Osteocyte (in vitro differentiated cells): ENCODE measurements at regions not wholly inside any gene's neighbourhood (a gene's known extent, or its start where the extent isn't known, plus 50 kb on each side); places are given as distances from the start of the nearest gene placed in this dataset.

ENCODE experiments used
- DNase-seq: peaks from one replicate; pipeline ENCODE4 v3.0.0; 2021; ENCODE audit warnings: mixed read lengths; ENCODE audit not compliant: unreplicated experiment; ENCODE audit errors: extremely low spot score
- H3K27ac Mint-ChIP-seq: one replicate; pipeline ENCODE4 v1.8.0; 2021; ENCODE audit warnings: mild to moderate bottlenecking, mixed read lengths; ENCODE audit not compliant: unreplicated experiment
- H3K27me3 Mint-ChIP-seq: one replicate; pipeline ENCODE4 v1.8.0; 2021; ENCODE audit warnings: mixed read lengths; ENCODE audit not compliant: unreplicated experiment
- H3K36me3 Mint-ChIP-seq: one replicate; pipeline ENCODE4 v1.8.0; 2021; ENCODE audit warnings: mixed read lengths; ENCODE audit not compliant: unreplicated experiment
- H3K4me1 Mint-ChIP-seq: one replicate; pipeline ENCODE4 v1.8.0; 2021; ENCODE audit warnings: mixed read lengths; ENCODE audit not compliant: unreplicated experiment
- H3K4me3 Mint-ChIP-seq: one replicate; pipeline ENCODE4 v1.8.0; 2021; ENCODE audit warnings: mild to moderate bottlenecking, moderate library complexity, mixed read lengths; ENCODE audit not compliant: unreplicated experiment
- H3K9me3 Mint-ChIP-seq: one replicate; pipeline ENCODE4 v1.8.0; 2021; ENCODE audit warnings: mixed read lengths; ENCODE audit not compliant: unreplicated experiment
- TF ChIP-seq, protein P1 (sequence below): fragments of 200-600 bp; sonication (generic); IDR thresholded peaks from 2 replicates; pipeline ENCODE4 v1.5.0; 2021; ENCODE audit warnings: antibody characterized with exemption, mild to moderate bottlenecking, moderate library complexity

DNA sequence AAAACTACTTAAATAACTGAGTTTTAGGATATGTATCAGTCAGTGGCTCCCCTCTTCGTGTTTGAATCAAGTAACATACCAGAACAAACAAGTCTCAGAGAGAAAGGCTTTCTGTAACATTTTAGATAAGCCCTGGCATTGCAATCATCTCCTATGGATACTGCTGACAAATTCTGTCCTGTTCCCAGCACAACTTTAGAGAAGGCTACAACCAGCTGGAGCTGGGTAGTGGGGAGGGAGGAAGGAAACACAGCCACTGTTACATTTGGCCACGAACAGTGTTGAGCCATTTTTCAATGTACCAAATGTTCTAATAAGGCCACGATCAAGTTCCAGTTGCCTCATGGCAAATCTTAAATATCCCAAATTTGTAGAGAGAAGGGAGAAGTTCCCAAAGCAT is 511.8 kb upstream of the WWC1 start:
- Mint-ChIP-seq H3K27ac (no peak overlapping the region), H3K27me3 (peaks cover 4% of the 10 kb centered on the region), H3K9me3 (no peaks in the 10 kb centered on the region), H3K36me3 (no peaks in the 10 kb centered on the region), H3K4me3 (no peak overlapping the region), H3K4me1 (no peaks in the 10 kb centered on the region)
- no peak for DNase-seq
- TF ChIP-seq, protein P1, sequence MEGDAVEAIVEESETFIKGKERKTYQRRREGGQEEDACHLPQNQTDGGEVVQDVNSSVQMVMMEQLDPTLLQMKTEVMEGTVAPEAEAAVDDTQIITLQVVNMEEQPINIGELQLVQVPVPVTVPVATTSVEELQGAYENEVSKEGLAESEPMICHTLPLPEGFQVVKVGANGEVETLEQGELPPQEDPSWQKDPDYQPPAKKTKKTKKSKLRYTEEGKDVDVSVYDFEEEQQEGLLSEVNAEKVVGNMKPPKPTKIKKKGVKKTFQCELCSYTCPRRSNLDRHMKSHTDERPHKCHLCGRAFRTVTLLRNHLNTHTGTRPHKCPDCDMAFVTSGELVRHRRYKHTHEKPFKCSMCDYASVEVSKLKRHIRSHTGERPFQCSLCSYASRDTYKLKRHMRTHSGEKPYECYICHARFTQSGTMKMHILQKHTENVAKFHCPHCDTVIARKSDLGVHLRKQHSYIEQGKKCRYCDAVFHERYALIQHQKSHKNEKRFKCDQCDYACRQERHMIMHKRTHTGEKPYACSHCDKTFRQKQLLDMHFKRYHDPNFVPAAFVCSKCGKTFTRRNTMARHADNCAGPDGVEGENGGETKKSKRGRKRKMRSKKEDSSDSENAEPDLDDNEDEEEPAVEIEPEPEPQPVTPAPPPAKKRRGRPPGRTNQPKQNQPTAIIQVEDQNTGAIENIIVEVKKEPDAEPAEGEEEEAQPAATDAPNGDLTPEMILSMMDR = no peak

DNA sequence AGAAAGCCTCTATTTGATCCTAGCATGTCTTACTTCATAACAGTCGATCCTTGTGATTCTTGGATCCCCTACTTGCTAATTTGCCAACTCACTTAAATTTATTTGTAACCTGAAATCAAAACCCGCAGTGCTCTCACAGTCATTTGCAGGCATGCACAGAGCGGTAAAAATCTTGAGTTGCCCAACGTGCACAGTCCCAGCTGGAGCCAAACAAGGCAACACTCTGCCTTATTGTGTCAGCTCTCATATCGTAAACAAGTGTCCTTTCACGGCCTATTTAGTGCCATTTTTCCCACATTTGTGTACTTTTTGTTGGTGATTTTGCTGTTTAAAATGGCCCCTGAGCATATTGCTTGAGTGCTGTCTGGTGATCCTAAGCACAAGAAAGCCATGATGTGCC is 511.3 kb upstream of the WWC1 start:
- Mint-ChIP-seq H3K4me1 (no peaks in the 10 kb centered on the region), H3K4me3 (no peak overlapping the region), H3K36me3 (no peaks in the 10 kb centered on the region), H3K27ac (no peak overlapping the region), H3K9me3 (no peaks in the 10 kb centered on the region), H3K27me3 (peaks cover 4% of the 10 kb centered on the region)
- TF ChIP-seq, protein P1 = no peak
- no peak for DNase-seq

DNA sequence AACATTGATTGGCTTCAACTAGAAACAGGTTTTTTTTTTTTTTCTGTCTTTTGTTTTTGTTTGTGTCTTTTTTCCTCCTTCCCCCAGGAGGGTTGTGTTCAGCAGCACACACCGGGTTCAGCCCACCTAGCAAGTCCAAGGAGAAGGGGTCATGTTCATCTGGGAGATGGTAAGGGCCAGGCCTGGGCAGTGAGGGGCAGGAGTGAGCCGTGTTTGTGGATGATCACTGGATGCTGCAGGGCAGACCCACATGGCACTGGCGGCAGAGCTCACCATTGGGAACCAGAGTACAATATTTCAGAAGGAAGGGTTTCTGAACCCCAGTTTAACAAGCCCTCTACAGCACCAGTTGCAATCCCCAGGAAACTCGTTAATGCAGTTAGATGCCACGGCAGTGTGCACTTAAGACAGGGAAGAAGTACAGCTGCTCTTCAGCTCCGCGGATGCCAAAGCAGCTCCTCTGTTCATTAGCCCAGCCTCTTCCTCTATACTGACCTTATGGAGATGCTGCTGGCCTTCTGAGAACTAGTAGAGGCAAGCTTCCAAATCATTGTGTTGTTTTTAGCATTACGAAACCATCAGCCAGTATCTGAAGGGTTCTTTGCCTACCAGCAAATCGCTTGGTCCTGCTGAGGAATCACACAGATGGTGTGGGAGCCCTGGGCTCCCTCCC is 508.2 kb upstream of the WWC1 start:
- H3K36me3 Mint-ChIP-seq = no peaks in the 10 kb centered on the region
- no peaks in the 10 kb centered on the region for H3K9me3 Mint-ChIP-seq
- DNase-seq = no peak
- H3K4me3 Mint-ChIP-seq = no peak overlapping the region
- H3K4me1 Mint-ChIP-seq = no peaks in the 10 kb centered on the region
- no peak overlapping the region for H3K27ac Mint-ChIP-seq
- TF ChIP-seq, protein P1 = no peak
- H3K27me3 Mint-ChIP-seq = no peaks in the 10 kb centered on the region

DNA sequence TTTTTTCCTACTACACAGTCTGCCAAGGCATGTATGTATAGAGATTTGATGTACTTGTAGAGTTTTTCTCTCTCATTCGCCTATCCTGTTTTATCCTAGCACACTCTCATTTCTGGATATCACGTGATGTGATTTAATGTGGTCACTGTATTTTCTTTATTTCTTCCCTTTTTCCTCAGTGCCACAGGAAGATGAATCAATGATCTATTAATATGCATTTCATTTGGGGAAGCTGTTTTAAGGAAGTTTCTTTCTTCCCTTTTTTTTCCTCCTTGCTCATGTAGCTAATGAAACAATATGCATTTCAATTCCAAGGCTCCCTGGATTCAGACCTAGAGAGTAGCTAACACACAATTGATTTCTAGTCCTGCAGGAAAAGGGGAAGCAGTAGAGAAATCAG is 506.3 kb upstream of the WWC1 start:
- Mint-ChIP-seq H3K27ac (no peak overlapping the region), H3K36me3 (no peaks in the 10 kb centered on the region), H3K9me3 (no peaks in the 10 kb centered on the region), H3K4me1 (no peaks in the 10 kb centered on the region), H3K4me3 (no peak overlapping the region), H3K27me3 (no peaks in the 10 kb centered on the region)
- TF ChIP-seq, protein P1 = no peak
- no peak for DNase-seq

DNA sequence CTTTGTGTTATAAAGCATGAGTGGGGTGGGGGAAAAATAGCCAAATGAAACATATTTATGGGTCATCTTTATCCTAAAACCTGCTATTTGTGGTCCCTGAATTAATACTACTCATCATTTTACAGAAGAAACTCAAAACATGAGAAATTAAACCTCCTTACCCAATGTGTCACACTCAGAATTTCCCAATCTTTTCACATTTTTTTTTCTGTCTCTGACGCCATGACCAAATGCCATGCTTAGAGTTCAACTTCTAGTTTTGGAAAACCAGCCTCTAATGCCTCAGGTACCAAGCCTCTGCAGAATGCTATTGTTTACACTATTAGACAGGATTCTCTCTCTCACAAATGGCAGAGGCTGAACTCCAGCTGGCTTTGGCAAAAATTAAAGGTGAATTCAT is 505.5 kb upstream of the WWC1 start:
- Mint-ChIP-seq H3K4me1 (no peaks in the 10 kb centered on the region), H3K27ac (no peak overlapping the region), H3K9me3 (no peaks in the 10 kb centered on the region), H3K4me3 (no peak overlapping the region), H3K27me3 (no peaks in the 10 kb centered on the region), H3K36me3 (no peaks in the 10 kb centered on the region)
- TF ChIP-seq, protein P1 = no peak
- no peak for DNase-seq
